GM12878 (cell line): ENCODE measurements at regions not wholly inside any gene's neighbourhood (a gene's known extent, or its start where the extent isn't known, plus 50 kb on each side); places are given as distances from the start of the nearest gene placed in this dataset.
"Not testable (repeated sequence)": the region's sequence is repeated elsewhere in the genome, so short reads cannot be mapped to it uniquely, and the experiment has no call there.

ENCODE experiments used
- ATAC-seq: fragments of 200-7000 bp; cut with Tn5 transposase; 3 replicates; pipeline ENCODE4 v1.9.1; 2020; ENCODE audit warnings: mild to moderate bottlenecking, moderate library complexity
- BruUV-seq: library from RNA; stranded (reverse); fragments of 400-500 nt; replicated peaks from 2 replicates; lab custom pipeline; 2021; lab: Mats Ljungman, UMichigan
- CTCF ChIA-PET: fragments of 300-600 bp; sonication (Branson Sonifier 250); formaldehyde crosslinking; extraction: SDS; loops from one replicate; lab custom pipeline; 2021; ENCODE audit warnings: inconsistent platforms; lab: Yijun Ruan, JAX
- POLR2A ChIA-PET: fragments of 350-600 bp; formaldehyde crosslinking; extraction: SDS; loops from one replicate; lab custom pipeline; 2021; ENCODE audit warnings: inconsistent platforms; lab: Charles Lee
- RAD21 ChIA-PET: fragments of 300-600 bp; sonication (Branson Sonifier 250); formaldehyde crosslinking; loops from one replicate; lab custom pipeline; 2023; ENCODE audit warnings: antibody characterized with exemption; ENCODE audit not compliant: unreplicated experiment; lab: Charles Lee
- SMC1A ChIA-PET: fragments of 300-600 bp; sonication (Branson Sonifier 250); formaldehyde crosslinking; loops from one replicate; lab custom pipeline; 2023; ENCODE audit not compliant: unreplicated experiment, uncharacterized antibody; lab: Charles Lee
- DNase-seq: peaks from one replicate; pipeline ENCODE4 v3.0.0-alpha.2; 2011; ENCODE audit warnings: low read depth, low spot score
- FAIRE-seq: peaks from 3 replicates; lab custom pipeline; 2011; peaks lifted over from hg19 to GRCh38; lab: Jason Lieb, UNC
- H2AFZ ChIP-seq: 2 replicates; pipeline ENCODE4 v1.6.0; 2011; ENCODE audit warnings: low read depth, low read length, control low read depth; ENCODE audit not compliant: control insufficient read depth
- H3K27ac ChIP-seq: 2 replicates; pipeline ENCODE4 v1.5.1; 2011; ENCODE audit warnings: control low read depth; ENCODE audit not compliant: control insufficient read depth, insufficient read depth
- H3K27me3 ChIP-seq, 2 experiments: replicated peaks in 1 of 2; 2 replicates each; pipeline versions ENCODE4 v1.6.0 to v1.6.1; 2011; ENCODE audit warnings: low read length in 1 of 2; ENCODE audit not compliant: control insufficient read depth in 2 of 2, insufficient read depth in 2 of 2
- H3K36me3 ChIP-seq, 2 experiments: 2 replicates each; pipeline ENCODE4 v1.5.1; 2011; ENCODE audit warnings: low read length in 1 of 2; ENCODE audit not compliant: control insufficient read depth in 2 of 2, insufficient read depth in 2 of 2
- H3K4me1 ChIP-seq: 2 replicates; pipeline ENCODE4 v1.6.1; 2011; ENCODE audit warnings: mild to moderate bottlenecking, low read length, moderate library complexity, mixed read lengths; ENCODE audit not compliant: control insufficient read depth, insufficient read depth
- H3K4me2 ChIP-seq: 2 replicates; pipeline ENCODE4 v1.6.0; 2011; ENCODE audit warnings: control low read depth; ENCODE audit not compliant: control insufficient read depth, insufficient read depth
- H3K4me3 ChIP-seq: fragments of 200-600 bp; sonication (generic); 2 replicates; pipeline ENCODE4 v1.5.1; 2016
- H3K79me2 ChIP-seq: 2 replicates; pipeline ENCODE4 v1.6.0; 2011; ENCODE audit warnings: low read length; ENCODE audit not compliant: control insufficient read depth, insufficient read depth
- H3K9ac ChIP-seq: 2 replicates; pipeline ENCODE4 v1.8.0; 2011; ENCODE audit warnings: low read length, control low read depth, mixed read lengths; ENCODE audit not compliant: control insufficient read depth, insufficient read depth
- H3K9me3 ChIP-seq: replicated peaks from 3 replicates; pipeline ENCODE4 v1.5.1; 2011; ENCODE audit warnings: mild to moderate bottlenecking, low read length; ENCODE audit not compliant: control insufficient read depth, insufficient read depth
- H4K20me1 ChIP-seq: 2 replicates; pipeline ENCODE4 v1.6.0; 2011; ENCODE audit not compliant: control insufficient read depth, insufficient read depth
- WGBS: methylation state at CpG from one replicate; pipeline ENCODE4 v1.1.6; 2016; ENCODE audit warnings: low lambda C conversion rate; ENCODE audit not compliant: insufficient replicate concordance, insufficient coverage; ENCODE audit errors: missing lambda C conversion rate; 5-methylcytosine and 5-hydroxymethylcytosine counted together
- in situ Hi-C: fragments of 300-500 bp; cut with MboI; formaldehyde crosslinking; loops from 9 replicates; pipeline ENCODE4 v1.14.3; 2018; ENCODE audit warnings: mixed read lengths
- intact Hi-C: fragments of 100-400 bp; cut with micrococcal nuclease; formaldehyde crosslinking; loops from one replicate; pipeline ENCODE4 v1.14.2; 2022; ENCODE audit not compliant: unreplicated experiment

DNA sequence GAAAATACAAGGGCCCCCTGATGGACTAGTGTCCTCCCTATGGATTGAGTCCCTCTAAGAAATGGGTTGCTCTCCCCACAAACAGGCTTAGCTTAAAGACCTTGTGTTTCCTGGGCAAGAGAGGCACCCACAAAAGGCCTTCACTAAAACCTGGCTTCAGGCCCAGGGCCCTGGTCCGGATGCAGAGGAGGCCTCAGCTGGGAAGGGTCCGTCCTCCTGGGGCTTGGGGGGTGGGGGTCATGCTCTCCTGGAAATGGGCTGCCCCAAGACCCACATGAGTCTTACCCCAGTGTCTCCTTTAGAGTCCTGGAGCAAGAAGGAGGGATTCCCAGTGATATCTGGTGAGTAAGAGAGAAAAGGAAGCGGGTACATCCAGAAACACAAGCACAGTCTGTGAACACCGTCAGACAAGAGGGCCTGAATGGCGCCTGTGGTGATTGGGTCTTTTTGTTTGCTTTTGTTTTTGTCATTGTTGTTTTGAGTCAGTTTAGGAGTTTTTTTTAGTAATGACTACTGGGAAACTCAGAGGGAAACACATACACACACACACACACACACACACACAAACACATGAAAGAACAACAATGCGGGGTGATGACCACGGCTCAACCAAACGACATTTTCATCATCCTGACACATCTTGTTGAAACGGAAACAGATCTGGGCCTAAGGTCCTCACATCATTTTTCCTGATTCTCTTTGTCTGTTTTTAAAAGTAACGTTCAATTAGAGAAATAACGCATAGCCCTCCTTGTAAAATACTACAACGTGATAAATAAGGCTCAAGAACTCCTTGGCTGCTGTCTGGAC, 292.3 kb downstream of the BCL2L11 start:
- FAIRE-seq, SMC1A ChIA-PET, CTCF ChIA-PET, intact Hi-C loops, POLR2A ChIA-PET, H3K9me3 ChIP-seq, H2AFZ ChIP-seq, H4K20me1 ChIP-seq, H3K4me3 ChIP-seq, H3K36me3 ChIP-seq, BruUV-seq, H3K27me3 ChIP-seq, ATAC-seq, H3K9ac ChIP-seq, RAD21 ChIA-PET, H3K4me2 ChIP-seq, H3K27ac ChIP-seq, H3K4me1 ChIP-seq, H3K79me2 ChIP-seq, in situ Hi-C loops, DNase-seq: not testable (repeated sequence)
- WGBS: 77% methylated on average over 12 of the region's 12 CpGs

- H3K9ac ChIP-seq, H4K20me1 ChIP-seq, ATAC-seq, BruUV-seq, POLR2A ChIA-PET, H3K4me3 ChIP-seq, H3K79me2 ChIP-seq, CTCF ChIA-PET, FAIRE-seq, SMC1A ChIA-PET, in situ Hi-C loops, intact Hi-C loops, DNase-seq, H3K36me3 ChIP-seq, H3K4me2 ChIP-seq, H3K27me3 ChIP-seq, H3K4me1 ChIP-seq, H2AFZ ChIP-seq, H3K27ac ChIP-seq, H3K9me3 ChIP-seq, RAD21 ChIA-PET: not testable (repeated sequence)
- 35% methylated on average over 5 of the region's 5 CpGs for WGBS
Observed at GRCh38 chr2:111413950-111414349, 293.2 kb downstream of the BCL2L11 start.

DNA sequence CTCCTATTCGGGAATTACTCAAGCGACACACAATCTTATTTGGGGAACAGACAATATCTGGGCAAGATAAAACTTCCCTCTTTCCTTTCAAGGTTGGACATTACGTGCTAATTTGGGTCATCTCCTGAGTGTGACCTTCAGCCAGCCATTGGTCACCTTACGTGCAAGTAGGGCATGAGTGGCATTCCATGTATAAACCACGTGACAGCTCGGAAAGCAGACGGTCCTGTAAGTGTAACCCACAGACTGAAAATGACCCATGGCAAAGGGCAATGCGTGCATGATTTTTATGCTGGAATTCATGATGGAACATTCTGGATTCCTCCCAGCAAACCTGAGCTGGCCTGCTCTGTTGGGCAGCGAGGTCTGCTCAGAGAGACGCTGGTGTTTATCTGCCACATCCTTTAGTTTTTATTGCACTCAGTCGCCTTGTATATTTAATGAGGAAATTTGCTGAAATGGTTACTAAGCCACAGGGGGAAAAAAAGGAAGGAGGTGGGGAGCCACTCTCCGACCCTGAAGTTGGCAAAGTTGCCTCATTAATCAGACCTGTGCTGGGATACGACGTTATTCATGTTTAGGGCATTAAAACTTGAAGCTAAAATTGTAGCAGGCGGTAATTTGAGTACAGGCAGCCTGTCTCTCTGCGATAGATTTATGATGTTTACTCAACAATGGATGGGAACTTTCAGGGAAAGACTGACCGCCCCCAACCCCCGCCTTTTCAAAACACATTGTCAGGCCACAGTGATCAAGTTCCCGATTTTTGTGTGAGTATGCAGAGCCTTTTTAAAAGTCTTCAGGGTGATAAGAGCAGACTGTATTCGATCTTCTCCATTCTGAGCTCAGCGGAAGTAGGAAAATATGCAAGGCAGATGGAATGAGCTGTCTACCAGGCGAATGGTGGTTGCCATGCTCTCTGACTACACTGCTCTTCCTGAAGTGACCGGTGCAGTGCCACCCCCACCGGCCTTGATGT, 295.3 kb downstream of the BCL2L11 start:
- H2AFZ ChIP-seq, DNase-seq, in situ Hi-C loops, H3K4me1 ChIP-seq, H3K36me3 ChIP-seq, H3K9me3 ChIP-seq, BruUV-seq, SMC1A ChIA-PET, H3K4me2 ChIP-seq, FAIRE-seq, H4K20me1 ChIP-seq, H3K4me3 ChIP-seq, intact Hi-C loops, H3K9ac ChIP-seq, H3K27ac ChIP-seq, POLR2A ChIA-PET, ATAC-seq, H3K27me3 ChIP-seq, H3K79me2 ChIP-seq, RAD21 ChIA-PET, CTCF ChIA-PET: not testable (repeated sequence)
- WGBS: 86% methylated on average over 13 of the region's 24 CpGs
